HEK293 (cell line): ENCODE measurements at regions not wholly inside any gene's neighbourhood (a gene's known extent, or its start where the extent isn't known, plus 50 kb on each side); places are given as distances from the start of the nearest gene placed in this dataset.

Experiments
- CTCF ChIA-PET: fragments of 350-600 bp; formaldehyde crosslinking; extraction: SDS; loops from one replicate; lab custom pipeline; 2021; ENCODE audit warnings: antibody characterized with exemption; lab: Yijun Ruan, JAX
- POLR2A ChIA-PET: fragments of 300-600 bp; formaldehyde crosslinking; extraction: SDS; loops from one replicate; lab custom pipeline; 2020; ENCODE audit warnings: antibody characterized with exemption, inconsistent platforms; lab: Yijun Ruan, JAX
- H3K27ac ChIP-seq: fragments of 200-500 bp; sonication (Bioruptor generic); 2 replicates; pipeline ENCODE4 v1.5.1; 2014; ENCODE audit warnings: low read depth, low read length, control low read depth, inconsistent platforms; ENCODE audit errors: extremely low read depth
- H3K36me3 ChIP-seq, 2 experiments: fragments of 200-500 bp in 1 of 2; sonication (Bioruptor generic) in 1 of 2; 1 replicate in 1 of 2; 2 replicates in 1 of 2; pipeline ENCODE4 v1.5.1; 2014 to 2017; ENCODE audit warnings: inconsistent platforms in 2 of 2, low read length in 2 of 2; ENCODE audit not compliant: control insufficient read depth in 2 of 2, insufficient read depth in 1 of 2
- H3K4me1 ChIP-seq: fragments of 200-500 bp; sonication (Bioruptor generic); 2 replicates; pipeline ENCODE4 v1.5.1; 2014; ENCODE audit warnings: mild to moderate bottlenecking, low read length, inconsistent platforms; ENCODE audit not compliant: control insufficient read depth, insufficient read depth
- H3K4me3 ChIP-seq: 2 replicates; pipeline ENCODE4 v1.5.1; 2011; ENCODE audit warnings: low read depth, mild to moderate bottlenecking, control low read depth, low read length, moderate library complexity
- H3K9me3 ChIP-seq: fragments of 200-500 bp; sonication (Bioruptor generic); 2 replicates; pipeline ENCODE4 v1.5.1; 2014; ENCODE audit warnings: low read depth, low read length, inconsistent platforms; ENCODE audit not compliant: control insufficient read depth, insufficient read depth
- GLI2 ChIP-seq: fragments of 450-650 bp; formaldehyde crosslinking; IDR thresholded peaks from 2 replicates; pipeline ENCODE4; 2017; ENCODE audit warnings: missing biosample characterization, missing genetic modification characterization, low read depth, borderline replicate concordance
- MZF1 ChIP-seq: fragments of 450-650 bp; formaldehyde crosslinking; IDR thresholded peaks from 2 replicates; pipeline ENCODE4 v1.5.1; 2017; ENCODE audit warnings: missing biosample characterization, missing genetic modification characterization, borderline replicate concordance
- ZBTB21 ChIP-seq: fragments of 450-650 bp; formaldehyde crosslinking; IDR thresholded peaks from 2 replicates; pipeline ENCODE4 v1.5.1; 2017; ENCODE audit warnings: missing biosample characterization, missing genetic modification characterization
- ZFP41 ChIP-seq: fragments of 450-650 bp; formaldehyde crosslinking; IDR thresholded peaks from 2 replicates; pipeline ENCODE4 v1.5.1; 2016; ENCODE audit warnings: missing biosample characterization, missing genetic modification characterization, borderline replicate concordance
- ZNF121 ChIP-seq: fragments of 450-650 bp; formaldehyde crosslinking; IDR thresholded peaks from 2 replicates; pipeline ENCODE4 v1.5.1; 2016; ENCODE audit warnings: missing biosample characterization, missing genetic modification characterization
- ZNF132 ChIP-seq: fragments of 450-650 bp; formaldehyde crosslinking; IDR thresholded peaks from 2 replicates; pipeline ENCODE4 v1.5.1; 2017; ENCODE audit warnings: missing biosample characterization, missing genetic modification characterization, borderline replicate concordance
- ZNF157 ChIP-seq: fragments of 450-650 bp; formaldehyde crosslinking; IDR thresholded peaks from 2 replicates; pipeline ENCODE4 v1.5.1; 2016; ENCODE audit warnings: missing biosample characterization, missing genetic modification characterization
- ZNF175 ChIP-seq: fragments of 450-650 bp; formaldehyde crosslinking; IDR thresholded peaks from 2 replicates; pipeline ENCODE4 v1.5.1; 2016; ENCODE audit warnings: missing biosample characterization, missing genetic modification characterization
- ZNF19 ChIP-seq: fragments of 450-650 bp; formaldehyde crosslinking; IDR thresholded peaks from 2 replicates; pipeline ENCODE4; 2016; ENCODE audit warnings: missing biosample characterization, missing genetic modification characterization, low read depth
- ZNF426 ChIP-seq: fragments of 450-650 bp; formaldehyde crosslinking; IDR thresholded peaks from 2 replicates; pipeline ENCODE4 v1.5.1; 2017; ENCODE audit warnings: missing biosample characterization, missing genetic modification characterization, mild to moderate bottlenecking, inconsistent platforms, moderate library complexity
- ZNF529 ChIP-seq: fragments of 450-650 bp; formaldehyde crosslinking; IDR thresholded peaks from 2 replicates; pipeline ENCODE4 v1.5.1; 2017; ENCODE audit warnings: missing genetic modification characterization, missing biosample characterization; ENCODE audit not compliant: insufficient replicate concordance
- ZNF544 ChIP-seq: fragments of 450-650 bp; formaldehyde crosslinking; IDR thresholded peaks from 2 replicates; pipeline ENCODE4 v1.5.0; 2017; ENCODE audit warnings: missing biosample characterization, missing genetic modification characterization
- ZNF555 ChIP-seq: fragments of 450-650 bp; formaldehyde crosslinking; conservative IDR thresholded peaks from 2 replicates; pipeline ENCODE4 v1.5.1; 2017; ENCODE audit warnings: missing biosample characterization, mild to moderate bottlenecking, missing genetic modification characterization, inconsistent platforms
- ZNF558 ChIP-seq: fragments of 450-650 bp; formaldehyde crosslinking; IDR thresholded peaks from 2 replicates; pipeline ENCODE4 v1.5.1; 2016; ENCODE audit warnings: missing biosample characterization, missing genetic modification characterization
- ZNF623 ChIP-seq: fragments of 450-650 bp; formaldehyde crosslinking; IDR thresholded peaks from 2 replicates; pipeline ENCODE4 v1.5.1; 2016; ENCODE audit warnings: missing biosample characterization, missing genetic modification characterization
- ZNF670 ChIP-seq: fragments of 450-650 bp; formaldehyde crosslinking; IDR thresholded peaks from 2 replicates; pipeline ENCODE4 v1.5.1; 2016; ENCODE audit warnings: missing biosample characterization, missing genetic modification characterization, low read depth
- ZNF791 ChIP-seq: fragments of 450-650 bp; formaldehyde crosslinking; IDR thresholded peaks from 2 replicates; pipeline ENCODE4 v1.5.1; 2016; ENCODE audit warnings: missing biosample characterization, missing genetic modification characterization
- ZNF792 ChIP-seq: fragments of 450-650 bp; formaldehyde crosslinking; IDR thresholded peaks from 2 replicates; pipeline ENCODE4 v1.5.1; 2016; ENCODE audit warnings: missing biosample characterization, missing genetic modification characterization
- ZNF843 ChIP-seq: fragments of 450-650 bp; formaldehyde crosslinking; IDR thresholded peaks from 2 replicates; pipeline ENCODE4 v1.5.1; 2016; ENCODE audit warnings: missing biosample characterization, missing genetic modification characterization
- TF ChIP-seq, protein P1 (sequence below): fragments of 450-650 bp; formaldehyde crosslinking; IDR thresholded peaks from 2 replicates; pipeline ENCODE4 v1.5.1; 2016; ENCODE audit warnings: missing biosample characterization, missing genetic modification characterization
- TF ChIP-seq, protein P2 (sequence below): fragments of 450-650 bp; formaldehyde crosslinking; IDR thresholded peaks from 2 replicates; pipeline ENCODE4 v1.5.1; 2016; ENCODE audit warnings: missing biosample characterization, missing genetic modification characterization, low read depth
- TF ChIP-seq, protein P3 (sequence below): fragments of 450-650 bp; formaldehyde crosslinking; IDR thresholded peaks from 2 replicates; pipeline ENCODE4 v1.5.1; 2016; ENCODE audit warnings: missing biosample characterization, missing genetic modification characterization
- TF ChIP-seq, protein P4 (sequence below): fragments of 450-650 bp; formaldehyde crosslinking; IDR thresholded peaks from 2 replicates; pipeline ENCODE4 v1.5.1; 2016; ENCODE audit warnings: missing biosample characterization, missing genetic modification characterization, borderline replicate concordance
- TF ChIP-seq, protein P5 (sequence below): fragments of 450-650 bp; formaldehyde crosslinking; IDR thresholded peaks from 2 replicates; pipeline ENCODE4 v1.5.1; 2017; ENCODE audit warnings: missing biosample characterization, missing genetic modification characterization

DNA sequence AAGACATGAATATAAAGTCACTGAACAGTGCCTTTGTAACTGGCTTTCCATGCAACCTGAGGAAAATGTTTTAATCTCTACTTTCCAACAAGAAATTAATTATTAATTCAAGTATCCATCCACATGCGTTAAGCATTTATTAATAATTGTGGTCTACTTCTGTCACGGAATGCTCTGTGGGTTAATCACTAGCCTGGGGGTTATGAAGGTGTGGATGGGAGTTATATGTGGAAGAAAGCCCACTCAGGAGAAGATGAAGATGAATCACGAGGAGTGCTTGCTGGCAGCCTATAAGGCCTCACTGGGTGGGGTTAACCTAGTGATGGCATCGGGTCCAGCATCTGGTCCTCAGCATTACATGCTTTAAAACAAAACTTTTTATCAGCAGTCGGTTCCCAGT, 99.5 kb upstream of the AVPR1A start (continued):
- TF ChIP-seq ZNF843 (tag by site-specific recombination), result no peak
- no peak for TF ChIP-seq ZNF670 (tag by site-specific recombination)
- TF ChIP-seq ZNF426 (tag by site-specific recombination), result no peak

DNA sequence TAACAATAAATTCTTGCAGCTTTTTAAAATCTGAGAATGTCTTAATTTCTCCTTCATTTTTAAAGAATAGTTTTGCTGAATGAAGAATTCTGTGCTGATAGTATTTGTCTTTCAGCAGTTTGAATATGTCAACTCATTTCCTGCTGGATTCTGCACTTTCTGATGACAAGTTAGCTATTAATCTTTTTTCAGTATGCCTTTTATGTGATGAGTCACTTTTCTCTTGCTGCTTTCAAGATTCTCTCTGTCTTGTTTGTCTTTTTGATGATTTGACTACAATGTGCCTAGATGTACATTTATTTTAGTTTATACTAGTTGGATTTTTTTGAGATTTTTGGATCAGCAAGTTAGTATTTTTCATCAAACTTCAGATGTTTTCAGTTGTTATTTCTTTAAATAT, 87.9 kb upstream of the AVPR1A start:
- no peaks in the 10 kb centered on the region for H3K4me1 ChIP-seq
- no peak for TF ChIP-seq ZNF529 (tag by site-specific recombination)
- no peak for TF ChIP-seq ZNF558 (tag by site-specific recombination)
- no peak for TF ChIP-seq MZF1 (tag by site-specific recombination)
- no peak for TF ChIP-seq ZNF175 (tag by site-specific recombination)
- no peak for TF ChIP-seq ZNF555
- TF ChIP-seq, protein P1, sequence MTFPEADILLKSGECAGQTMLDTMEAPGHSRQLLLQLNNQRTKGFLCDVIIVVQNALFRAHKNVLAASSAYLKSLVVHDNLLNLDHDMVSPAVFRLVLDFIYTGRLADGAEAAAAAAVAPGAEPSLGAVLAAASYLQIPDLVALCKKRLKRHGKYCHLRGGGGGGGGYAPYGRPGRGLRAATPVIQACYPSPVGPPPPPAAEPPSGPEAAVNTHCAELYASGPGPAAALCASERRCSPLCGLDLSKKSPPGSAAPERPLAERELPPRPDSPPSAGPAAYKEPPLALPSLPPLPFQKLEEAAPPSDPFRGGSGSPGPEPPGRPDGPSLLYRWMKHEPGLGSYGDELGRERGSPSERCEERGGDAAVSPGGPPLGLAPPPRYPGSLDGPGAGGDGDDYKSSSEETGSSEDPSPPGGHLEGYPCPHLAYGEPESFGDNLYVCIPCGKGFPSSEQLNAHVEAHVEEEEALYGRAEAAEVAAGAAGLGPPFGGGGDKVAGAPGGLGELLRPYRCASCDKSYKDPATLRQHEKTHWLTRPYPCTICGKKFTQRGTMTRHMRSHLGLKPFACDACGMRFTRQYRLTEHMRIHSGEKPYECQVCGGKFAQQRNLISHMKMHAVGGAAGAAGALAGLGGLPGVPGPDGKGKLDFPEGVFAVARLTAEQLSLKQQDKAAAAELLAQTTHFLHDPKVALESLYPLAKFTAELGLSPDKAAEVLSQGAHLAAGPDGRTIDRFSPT (tag by site-specific recombination), result no peak
- TF ChIP-seq GLI2, result no peak
- TF ChIP-seq, protein P2, sequence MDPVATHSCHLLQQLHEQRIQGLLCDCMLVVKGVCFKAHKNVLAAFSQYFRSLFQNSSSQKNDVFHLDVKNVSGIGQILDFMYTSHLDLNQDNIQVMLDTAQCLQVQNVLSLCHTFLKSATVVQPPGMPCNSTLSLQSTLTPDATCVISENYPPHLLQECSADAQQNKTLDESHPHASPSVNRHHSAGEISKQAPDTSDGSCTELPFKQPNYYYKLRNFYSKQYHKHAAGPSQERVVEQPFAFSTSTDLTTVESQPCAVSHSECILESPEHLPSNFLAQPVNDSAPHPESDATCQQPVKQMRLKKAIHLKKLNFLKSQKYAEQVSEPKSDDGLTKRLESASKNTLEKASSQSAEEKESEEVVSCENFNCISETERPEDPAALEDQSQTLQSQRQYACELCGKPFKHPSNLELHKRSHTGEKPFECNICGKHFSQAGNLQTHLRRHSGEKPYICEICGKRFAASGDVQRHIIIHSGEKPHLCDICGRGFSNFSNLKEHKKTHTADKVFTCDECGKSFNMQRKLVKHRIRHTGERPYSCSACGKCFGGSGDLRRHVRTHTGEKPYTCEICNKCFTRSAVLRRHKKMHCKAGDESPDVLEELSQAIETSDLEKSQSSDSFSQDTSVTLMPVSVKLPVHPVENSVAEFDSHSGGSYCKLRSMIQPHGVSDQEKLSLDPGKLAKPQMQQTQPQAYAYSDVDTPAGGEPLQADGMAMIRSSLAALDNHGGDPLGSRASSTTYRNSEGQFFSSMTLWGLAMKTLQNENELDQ (tag by site-specific recombination), result no peak
- TF ChIP-seq, protein P3, sequence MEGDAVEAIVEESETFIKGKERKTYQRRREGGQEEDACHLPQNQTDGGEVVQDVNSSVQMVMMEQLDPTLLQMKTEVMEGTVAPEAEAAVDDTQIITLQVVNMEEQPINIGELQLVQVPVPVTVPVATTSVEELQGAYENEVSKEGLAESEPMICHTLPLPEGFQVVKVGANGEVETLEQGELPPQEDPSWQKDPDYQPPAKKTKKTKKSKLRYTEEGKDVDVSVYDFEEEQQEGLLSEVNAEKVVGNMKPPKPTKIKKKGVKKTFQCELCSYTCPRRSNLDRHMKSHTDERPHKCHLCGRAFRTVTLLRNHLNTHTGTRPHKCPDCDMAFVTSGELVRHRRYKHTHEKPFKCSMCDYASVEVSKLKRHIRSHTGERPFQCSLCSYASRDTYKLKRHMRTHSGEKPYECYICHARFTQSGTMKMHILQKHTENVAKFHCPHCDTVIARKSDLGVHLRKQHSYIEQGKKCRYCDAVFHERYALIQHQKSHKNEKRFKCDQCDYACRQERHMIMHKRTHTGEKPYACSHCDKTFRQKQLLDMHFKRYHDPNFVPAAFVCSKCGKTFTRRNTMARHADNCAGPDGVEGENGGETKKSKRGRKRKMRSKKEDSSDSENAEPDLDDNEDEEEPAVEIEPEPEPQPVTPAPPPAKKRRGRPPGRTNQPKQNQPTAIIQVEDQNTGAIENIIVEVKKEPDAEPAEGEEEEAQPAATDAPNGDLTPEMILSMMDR (tag by site-specific recombination), result no peak
- TF ChIP-seq ZNF843 (tag by site-specific recombination), result no peak
- TF ChIP-seq ZNF792 (tag by site-specific recombination), result no peak
- TF ChIP-seq ZNF791 (tag by site-specific recombination), result no peak
- no peak for TF ChIP-seq ZBTB21 (tag by site-specific recombination)
- no peak for TF ChIP-seq ZNF121
- no peak for TF ChIP-seq ZNF19
- TF ChIP-seq ZNF544 (tag by site-specific recombination), result no peak
- TF ChIP-seq ZNF132 (tag by site-specific recombination), result no peak
- H3K9me3 ChIP-seq, result no peaks in the 10 kb centered on the region
- no peak overlapping the region for H3K4me3 ChIP-seq
- CTCF ChIA-PET, result interaction anchor here (1.5 kb wide), 1 partner anchor 9 kb away, joined by 4 read pairs; no protein-coding TSS in a partner anchor
- no peaks in the 10 kb centered on the region for H3K36me3 ChIP-seq
- H3K27ac ChIP-seq, result no peak overlapping the region
- POLR2A ChIA-PET, result no interaction called here

DNA sequence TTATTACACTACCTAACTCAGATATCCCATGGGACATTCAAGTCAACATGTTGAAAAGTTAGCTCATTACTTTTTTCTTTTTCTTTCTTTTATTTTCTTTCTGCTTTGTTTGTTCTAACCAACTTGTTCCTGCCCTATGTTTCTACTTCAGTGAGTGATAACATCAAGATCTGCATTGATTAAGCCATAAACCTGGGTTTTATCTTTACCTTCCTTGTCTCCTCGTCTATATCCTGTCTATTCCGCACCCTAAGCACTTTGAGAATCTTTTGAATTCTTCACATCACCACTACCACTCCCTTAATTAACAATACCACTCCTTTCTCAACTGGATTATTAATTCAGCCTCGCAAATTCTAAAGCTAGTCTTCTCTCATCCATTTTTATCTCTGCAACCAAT, 81.9 kb upstream of the AVPR1A start:
- Histone ChIP-seq H3K4me1 (no peaks in the 10 kb centered on the region), H3K9me3 (no peaks in the 10 kb centered on the region), H3K36me3 (no peaks in the 10 kb centered on the region), H3K27ac (no peak overlapping the region), H3K4me3 (no peak overlapping the region)
- ChIA-PET CTCF (no interaction called here), POLR2A (no interaction called here)
- TF ChIP-seq, protein P4, sequence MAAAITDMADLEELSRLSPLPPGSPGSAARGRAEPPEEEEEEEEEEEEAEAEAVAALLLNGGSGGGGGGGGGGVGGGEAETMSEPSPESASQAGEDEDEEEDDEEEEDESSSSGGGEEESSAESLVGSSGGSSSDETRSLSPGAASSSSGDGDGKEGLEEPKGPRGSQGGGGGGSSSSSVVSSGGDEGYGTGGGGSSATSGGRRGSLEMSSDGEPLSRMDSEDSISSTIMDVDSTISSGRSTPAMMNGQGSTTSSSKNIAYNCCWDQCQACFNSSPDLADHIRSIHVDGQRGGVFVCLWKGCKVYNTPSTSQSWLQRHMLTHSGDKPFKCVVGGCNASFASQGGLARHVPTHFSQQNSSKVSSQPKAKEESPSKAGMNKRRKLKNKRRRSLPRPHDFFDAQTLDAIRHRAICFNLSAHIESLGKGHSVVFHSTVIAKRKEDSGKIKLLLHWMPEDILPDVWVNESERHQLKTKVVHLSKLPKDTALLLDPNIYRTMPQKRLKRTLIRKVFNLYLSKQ (tag by site-specific recombination), result no peak
- TF ChIP-seq, protein P5, sequence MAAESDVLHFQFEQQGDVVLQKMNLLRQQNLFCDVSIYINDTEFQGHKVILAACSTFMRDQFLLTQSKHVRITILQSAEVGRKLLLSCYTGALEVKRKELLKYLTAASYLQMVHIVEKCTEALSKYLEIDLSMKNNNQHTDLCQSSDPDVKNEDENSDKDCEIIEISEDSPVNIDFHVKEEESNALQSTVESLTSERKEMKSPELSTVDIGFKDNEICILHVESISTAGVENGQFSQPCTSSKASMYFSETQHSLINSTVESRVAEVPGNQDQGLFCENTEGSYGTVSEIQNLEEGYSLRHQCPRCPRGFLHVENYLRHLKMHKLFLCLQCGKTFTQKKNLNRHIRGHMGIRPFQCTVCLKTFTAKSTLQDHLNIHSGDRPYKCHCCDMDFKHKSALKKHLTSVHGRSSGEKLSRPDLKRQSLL (tag by site-specific recombination), result no peak
- TF ChIP-seq ZNF623 (no peak), ZNF157 (tag by site-specific recombination) (no peak), ZFP41 (tag by site-specific recombination) (no peak)
